A204.1 (cell line): ENCODE measurements at regions not wholly inside any gene's neighbourhood (a gene's known extent, or its start where the extent isn't known, plus 50 kb on each side); places are given as distances from the start of the nearest gene placed in this dataset.

Source experiments
- FAIRE-seq: peaks from 2 replicates; lab custom pipeline; 2012; peaks lifted over from hg19 to GRCh38; lab: Jason Lieb, UNC

- FAIRE-seq: no peak
Observed at GRCh38 chr20:12386821-12387220, 469.1 kb downstream of the BTBD3 start.

GRCh38 chr20:12391099-12391498 lies 473.4 kb downstream of the BTBD3 start:
- FAIRE-seq: no peak

GRCh38 chr20:12394786-12395185 lies 477.1 kb downstream of the BTBD3 start:
- FAIRE-seq: no peak

GRCh38 chr20:12395353-12395752 lies 477.7 kb downstream of the BTBD3 start:
- FAIRE-seq: no peak

GRCh38 chr20:12395760-12396159 lies 478.1 kb downstream of the BTBD3 start:
- FAIRE-seq: no peak

- no peak for FAIRE-seq
Observed at GRCh38 chr20:12399110-12399836, 481.6 kb downstream of the BTBD3 start.

GRCh38 chr20:12404941-12405340 lies 487.2 kb downstream of the BTBD3 start:
- FAIRE-seq: no peak

GRCh38 chr20:12406978-12407377 lies 489.3 kb downstream of the BTBD3 start:
- no peak for FAIRE-seq

GRCh38 chr20:12409501-12409900 lies 491.8 kb downstream of the BTBD3 start:
- FAIRE-seq: no peak

GRCh38 chr20:12410783-12411182 lies 493.1 kb downstream of the BTBD3 start:
- no peak for FAIRE-seq

GRCh38 chr20:12411246-12411940 lies 493.7 kb downstream of the BTBD3 start:
- FAIRE-seq: no peak

- no peak for FAIRE-seq
Observed at GRCh38 chr20:12413116-12413515, 495.4 kb downstream of the BTBD3 start.

GRCh38 chr20:12414446-12415274 lies 497.0 kb downstream of the BTBD3 start:
- FAIRE-seq: no peak

GRCh38 chr20:12416281-12416680 lies 498.6 kb downstream of the BTBD3 start:
- no peak for FAIRE-seq

- FAIRE-seq: no peak
Observed at GRCh38 chr20:12433724-12434123, 516.0 kb downstream of the BTBD3 start.

- FAIRE-seq: no peak
Observed at GRCh38 chr20:12434672-12435071, 517.0 kb downstream of the BTBD3 start.

- FAIRE-seq: no peak
Observed at GRCh38 chr20:12435268-12435667, 517.6 kb downstream of the BTBD3 start.

GRCh38 chr20:12453711-12454110 lies 536.0 kb downstream of the BTBD3 start:
- FAIRE-seq: no peak

GRCh38 chr20:12455148-12455547 lies 537.5 kb downstream of the BTBD3 start:
- no peak for FAIRE-seq

GRCh38 chr20:12458241-12458640 lies 540.5 kb downstream of the BTBD3 start:
- FAIRE-seq: no peak

- FAIRE-seq: no peak
Observed at GRCh38 chr20:12464036-12464435, 544.7 kb upstream of the SPTLC3 start.

- FAIRE-seq: no peak
Observed at GRCh38 chr20:12466915-12467314, 541.9 kb upstream of the SPTLC3 start.

- no peak for FAIRE-seq
Observed at GRCh38 chr20:12467758-12468157, 541.0 kb upstream of the SPTLC3 start.
